A549 (cell line): ENCODE measurements at regions not wholly inside any gene's neighbourhood (a gene's known extent, or its start where the extent isn't known, plus 50 kb on each side); places are given as distances from the start of the nearest gene placed in this dataset.

ENCODE experiments used
- ATAC-seq, 2 experiments: fragments of 200-7000 bp in 1 of 2; fragments of >200 bp in 1 of 2; cut with Nextera tagmentation in 1 of 2; cut with Tn5 transposase in 1 of 2; 3 replicates each; pipeline versions ENCODE4 v1.8.0 to v1.9.1; 2018 to 2020; ENCODE audit warnings: mild to moderate bottlenecking in 1 of 2, moderate library complexity in 1 of 2
- CTCF ChIA-PET: fragments of 300-600 bp; sonication (Branson Sonifier 250); formaldehyde crosslinking; extraction: SDS; loops from one replicate; lab custom pipeline; 2021; ENCODE audit warnings: antibody characterized with exemption, inconsistent platforms; lab: Yijun Ruan, JAX
- POLR2A ChIA-PET: fragments of 350-600 bp; formaldehyde crosslinking; extraction: SDS; loops from one replicate; lab custom pipeline; 2021; ENCODE audit warnings: antibody characterized with exemption, inconsistent platforms; lab: Yijun Ruan, JAX
- DNase-seq, 2 experiments: peaks; one replicate each; pipeline versions ENCODE4 v3.0.0 to v3.0.0-alpha.2; 2011 to 2016; ENCODE audit warnings: low read depth in 1 of 2, low spot score in 1 of 2
- FAIRE-seq: peaks from 2 replicates; lab custom pipeline; 2011; peaks lifted over from hg19 to GRCh38; lab: Jason Lieb, UNC
- H3K27ac ChIP-seq, 2 experiments: fragments of >200 bp; sonication (Bioruptor Twin); formaldehyde crosslinking; 3 replicates each; pipeline ENCODE4 v1.5.1; 2016 to 2017
- H3K4me1 ChIP-seq: fragments of >200 bp; sonication (Bioruptor Twin); formaldehyde crosslinking; 3 replicates; pipeline ENCODE4 v1.6.1; 2016
- H3K4me2 ChIP-seq: fragments of >200 bp; sonication (Bioruptor Twin); formaldehyde crosslinking; 3 replicates; pipeline ENCODE4 v1.6.1; 2016
- H3K4me3 ChIP-seq: fragments of >200 bp; sonication (Bioruptor Twin); formaldehyde crosslinking; 3 replicates; pipeline ENCODE4 v1.5.1; 2016
- H3K9me3 ChIP-seq: fragments of >200 bp; sonication (Bioruptor Twin); formaldehyde crosslinking; 3 replicates; pipeline ENCODE4 v1.6.1; 2016
- CEBPB ChIP-seq, 2 experiments: fragments of >200 bp in 1 of 2; sonication (Bioruptor Twin) in 1 of 2; formaldehyde crosslinking in 1 of 2; IDR thresholded peaks; 2 replicates each; pipeline ENCODE4 v1.6.1; 2012 to 2016
- CHD2 ChIP-seq: fragments of 150-350 bp; IDR thresholded peaks from 2 replicates; pipeline ENCODE4 v1.6.1; 2014; ENCODE audit warnings: low read length; ENCODE audit not compliant: partially characterized antibody
- ESRRA ChIP-seq: fragments of 150-350 bp; IDR thresholded peaks from 2 replicates; pipeline ENCODE4 v1.6.1; 2014; ENCODE audit warnings: mild to moderate bottlenecking, low read length, borderline replicate concordance
- FOSB ChIP-seq: fragments of 250-450 bp; sonication (Bioruptor Pico); IDR thresholded peaks from 2 replicates; pipeline ENCODE4 v1.5.0; 2020; ENCODE audit warnings: mild to moderate bottlenecking, moderate library complexity
- FOSL2 ChIP-seq, 2 experiments: fragments of 450-650 bp in 1 of 2; fragments of >200 bp in 1 of 2; sonication (Bioruptor Twin) in 1 of 2; formaldehyde crosslinking; IDR thresholded peaks; 2 replicates each; pipeline versions ENCODE4 v1.5.0 to v1.6.1; 2016 to 2020; ENCODE audit warnings: mild to moderate bottlenecking in 1 of 2, moderate library complexity in 1 of 2
- HDAC2 ChIP-seq: fragments of 200-600 bp; sonication (generic); IDR thresholded peaks from 2 replicates; pipeline ENCODE4 v1.6.1; 2016
- HEYL ChIP-seq: fragments of 250-450 bp; sonication (Bioruptor Pico); IDR thresholded peaks from 2 replicates; pipeline ENCODE4 v1.8.0; 2021; ENCODE audit warnings: mild to moderate bottlenecking, moderate library complexity
- HOXB13 ChIP-seq: fragments of 250-450 bp; sonication (Bioruptor Pico); IDR thresholded peaks from 2 replicates; pipeline ENCODE4 v1.5.0; 2020; ENCODE audit warnings: low read depth, mild to moderate bottlenecking, moderate library complexity
- HOXB5 ChIP-seq: fragments of 250-450 bp; sonication (Bioruptor Pico); IDR thresholded peaks from 2 replicates; pipeline ENCODE4 v1.5.0; 2020; ENCODE audit warnings: mild to moderate bottlenecking, moderate library complexity
- MYC ChIP-seq: IDR thresholded peaks from 2 replicates; pipeline ENCODE4 v1.6.1; 2012; ENCODE audit warnings: mild to moderate bottlenecking, inconsistent platforms, low read length, improper control_type of control experiment, borderline replicate concordance
- POLR2AphosphoS2 ChIP-seq: conservative IDR thresholded peaks from 2 replicates; pipeline ENCODE4 v1.6.1; 2012; ENCODE audit warnings: low read length, improper control_type of control experiment, inconsistent platforms
- RAD21 ChIP-seq, 2 experiments: fragments of >200 bp in 1 of 2; sonication (Bioruptor Twin) in 1 of 2; formaldehyde crosslinking in 1 of 2; IDR thresholded peaks in 1 of 2; conservative IDR thresholded peaks in 1 of 2; 2 replicates in 1 of 2; 3 replicates in 1 of 2; pipeline ENCODE4 v1.6.1; 2012 to 2018; ENCODE audit warnings: inconsistent platforms in 1 of 2
- SMC3 ChIP-seq: fragments of >200 bp; sonication (Bioruptor Twin); formaldehyde crosslinking; IDR thresholded peaks from 3 replicates; pipeline ENCODE4 v1.6.1; 2018; ENCODE audit warnings: inconsistent platforms
- SREBF2 ChIP-seq: fragments of 450-650 bp; IDR thresholded peaks from 2 replicates; pipeline ENCODE4 v1.6.1; 2014; ENCODE audit warnings: mild to moderate bottlenecking, moderate library complexity
- WGBS: methylation state at CpG from one replicate; pipeline ENCODE4 v1.1.6; 2017; ENCODE audit errors: missing lambda C conversion rate; 5-methylcytosine and 5-hydroxymethylcytosine counted together
- TF ChIP-seq, protein P1 (sequence below): fragments of >200 bp; sonication (Bioruptor Twin); formaldehyde crosslinking; IDR thresholded peaks from 3 replicates; pipeline ENCODE4 v1.6.1; 2016
- TF ChIP-seq, protein P2 (sequence below): fragments of 150-350 bp; IDR thresholded peaks from 2 replicates; pipeline ENCODE4 v1.6.1; 2014; ENCODE audit warnings: low read depth, mild to moderate bottlenecking, low read length
- TF ChIP-seq, protein P3 (sequence below): fragments of 250-450 bp; sonication (Bioruptor Pico); IDR thresholded peaks from 2 replicates; pipeline ENCODE4 v1.5.0; 2020; ENCODE audit warnings: low read depth, mild to moderate bottlenecking, moderate library complexity
- TF ChIP-seq, protein P4 (sequence below): IDR thresholded peaks from 2 replicates; pipeline ENCODE4 v1.6.1; 2012
- TF ChIP-seq, protein P5 (sequence below): fragments of 200-600 bp; sonication (generic); IDR thresholded peaks from 2 replicates; pipeline ENCODE4 v1.6.1; 2016; ENCODE audit warnings: antibody characterized with exemption, mild to moderate bottlenecking, moderate library complexity

DNA sequence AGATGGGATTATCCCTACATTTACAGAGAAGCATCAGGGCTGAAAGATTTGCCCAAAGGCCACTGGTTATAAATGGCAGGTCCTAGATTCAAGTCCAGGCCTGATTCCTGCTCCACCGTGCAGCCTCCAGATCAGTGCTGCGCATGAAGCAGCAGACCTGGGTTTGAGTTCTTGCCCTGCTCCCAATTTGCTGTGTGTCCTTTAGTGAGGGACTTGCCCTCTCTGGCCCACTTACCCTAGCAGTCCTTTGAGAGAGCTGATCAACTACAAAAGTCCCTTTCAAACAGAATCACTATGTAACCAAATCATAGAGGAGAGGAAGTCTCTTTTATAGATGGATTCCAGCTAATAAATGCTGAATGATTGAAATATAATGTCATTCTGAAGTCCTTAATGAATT is 200.4 kb downstream of the RAB11FIP4 start:
- no peak for ATAC-seq

DNA sequence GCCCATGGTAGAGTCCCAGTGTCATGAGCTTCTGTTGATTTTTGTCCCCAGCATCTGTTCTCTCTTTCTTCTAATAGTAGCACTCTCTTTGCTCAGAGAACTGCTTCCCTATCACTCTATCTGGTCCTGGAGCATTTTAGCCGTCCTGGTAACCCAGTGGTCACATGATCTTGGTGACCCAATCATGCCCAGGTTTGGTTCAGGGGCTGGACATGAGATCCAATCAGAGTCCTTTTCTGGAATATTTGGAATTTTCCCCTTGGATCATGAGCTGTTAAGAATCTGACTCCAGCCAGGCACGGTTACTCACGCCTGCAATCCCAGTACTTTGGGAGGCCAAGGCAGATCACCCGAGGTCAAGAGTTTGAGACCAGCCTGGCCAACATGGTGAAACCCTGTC is 197.0 kb downstream of the RAB11FIP4 start:
- no peak overlapping the region for H3K27ac ChIP-seq
- WGBS = 86% methylated on average over 4 of the region's 4 CpGs
- TF ChIP-seq FOSL2 (IDR thresholded peaks at IDR 0.05) = no peak
- TF ChIP-seq FOSL2 (CRISPR knock-in tag; IDR thresholded peaks at IDR 0.05) = no peak
- no peak for TF ChIP-seq HOXB13
- TF ChIP-seq HOXB5 (CRISPR knock-in tag) = no peak
- no peak for TF ChIP-seq FOSB (CRISPR knock-in tag)
- TF ChIP-seq SREBF2 = no peak
- no peak for TF ChIP-seq ESRRA
- TF ChIP-seq, protein P1, sequence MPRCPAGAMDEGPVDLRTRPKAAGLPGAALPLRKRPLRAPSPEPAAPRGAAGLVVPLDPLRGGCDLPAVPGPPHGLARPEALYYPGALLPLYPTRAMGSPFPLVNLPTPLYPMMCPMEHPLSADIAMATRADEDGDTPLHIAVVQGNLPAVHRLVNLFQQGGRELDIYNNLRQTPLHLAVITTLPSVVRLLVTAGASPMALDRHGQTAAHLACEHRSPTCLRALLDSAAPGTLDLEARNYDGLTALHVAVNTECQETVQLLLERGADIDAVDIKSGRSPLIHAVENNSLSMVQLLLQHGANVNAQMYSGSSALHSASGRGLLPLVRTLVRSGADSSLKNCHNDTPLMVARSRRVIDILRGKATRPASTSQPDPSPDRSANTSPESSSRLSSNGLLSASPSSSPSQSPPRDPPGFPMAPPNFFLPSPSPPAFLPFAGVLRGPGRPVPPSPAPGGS = no peak
- TF ChIP-seq MYC = no peak
- TF ChIP-seq, protein P2, sequence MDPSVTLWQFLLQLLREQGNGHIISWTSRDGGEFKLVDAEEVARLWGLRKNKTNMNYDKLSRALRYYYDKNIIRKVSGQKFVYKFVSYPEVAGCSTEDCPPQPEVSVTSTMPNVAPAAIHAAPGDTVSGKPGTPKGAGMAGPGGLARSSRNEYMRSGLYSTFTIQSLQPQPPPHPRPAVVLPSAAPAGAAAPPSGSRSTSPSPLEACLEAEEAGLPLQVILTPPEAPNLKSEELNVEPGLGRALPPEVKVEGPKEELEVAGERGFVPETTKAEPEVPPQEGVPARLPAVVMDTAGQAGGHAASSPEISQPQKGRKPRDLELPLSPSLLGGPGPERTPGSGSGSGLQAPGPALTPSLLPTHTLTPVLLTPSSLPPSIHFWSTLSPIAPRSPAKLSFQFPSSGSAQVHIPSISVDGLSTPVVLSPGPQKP = no peak
- no peak for TF ChIP-seq HEYL
- no peak for TF ChIP-seq SMC3
- ChIA-PET POLR2A (no interaction called here), CTCF (interaction anchor here (1.0 to 2.9 kb wide), 4 partner anchors 14 to 277 kb away, joined by 3 to 16 read pairs (median 8); no protein-coding TSS in a partner anchor)
- H3K4me2 ChIP-seq = no peak overlapping the region
- ATAC-seq (no peak), DNase-seq (no peak), FAIRE-seq (no peak)
- no peaks in the 10 kb centered on the region for H3K9me3 ChIP-seq
- no peaks in the 10 kb centered on the region for H3K4me1 ChIP-seq
- no peak overlapping the region for H3K4me3 ChIP-seq

More for the DNA sequence above, 200.4 kb downstream of the RAB11FIP4 start:
- CTCF ChIA-PET = interaction anchor here (1.1 to 2.3 kb wide), 3 partner anchors 12 to 250 kb away, joined by 3 to 13 read pairs (median 3); no protein-coding TSS in a partner anchor
- no peak for FAIRE-seq
- no peak overlapping the region for H3K27ac ChIP-seq
- no peaks in the 10 kb centered on the region for H3K9me3 ChIP-seq
- POLR2A ChIA-PET = no interaction called here
- WGBS = 98% methylated on average over 2 of the region's 2 CpGs
- no peak overlapping the region for H3K4me2 ChIP-seq
- peaks cover 13% of the 10 kb centered on the region for H3K4me1 ChIP-seq
- no peak for TF ChIP-seq HDAC2
- no peak for DNase-seq
- H3K4me3 ChIP-seq = no peak overlapping the region

DNA sequence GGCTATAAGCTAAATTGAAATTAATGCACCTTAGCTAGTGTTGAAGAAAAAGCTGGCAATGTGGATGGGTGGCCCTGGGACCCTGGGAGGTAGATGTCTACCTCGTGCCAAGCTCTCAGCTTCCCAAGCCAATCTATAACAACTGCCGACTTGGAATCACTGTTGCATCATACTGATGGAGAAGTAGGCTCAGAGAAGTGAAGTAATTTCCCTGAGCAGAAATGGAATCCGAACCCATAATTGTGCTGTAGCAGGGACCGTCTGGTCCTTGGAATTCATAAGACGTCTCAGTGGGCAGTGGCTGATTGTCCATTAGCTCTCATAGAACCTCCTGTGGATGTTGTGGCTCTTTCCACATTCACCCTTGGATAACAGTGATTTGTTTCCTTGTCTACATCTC is 196.6 kb downstream of the RAB11FIP4 start:
- DNase-seq = no peak
- TF ChIP-seq HEYL (no peak), SMC3 (no peak), RAD21 (conservative IDR thresholded peaks at IDR 0.05 in 1 of 2, IDR thresholded peaks at IDR 0.05 in 1 of 2) (no peak), SREBF2 (no peak), CHD2 (no peak), FOSB (CRISPR knock-in tag) (no peak), POLR2AphosphoS2 (no peak), CEBPB (IDR thresholded peaks at IDR 0.05) (no peak), FOSL2 (IDR thresholded peaks at IDR 0.05) (no peak), FOSL2 (CRISPR knock-in tag; IDR thresholded peaks at IDR 0.05) (no peak)
- TF ChIP-seq, protein P2 = no peak
- TF ChIP-seq, protein P3, sequence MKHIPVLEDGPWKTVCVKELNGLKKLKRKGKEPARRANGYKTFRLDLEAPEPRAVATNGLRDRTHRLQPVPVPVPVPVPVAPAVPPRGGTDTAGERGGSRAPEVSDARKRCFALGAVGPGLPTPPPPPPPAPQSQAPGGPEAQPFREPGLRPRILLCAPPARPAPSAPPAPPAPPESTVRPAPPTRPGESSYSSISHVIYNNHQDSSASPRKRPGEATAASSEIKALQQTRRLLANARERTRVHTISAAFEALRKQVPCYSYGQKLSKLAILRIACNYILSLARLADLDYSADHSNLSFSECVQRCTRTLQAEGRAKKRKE (CRISPR knock-in tag) = no peak
- TF ChIP-seq, protein P4, sequence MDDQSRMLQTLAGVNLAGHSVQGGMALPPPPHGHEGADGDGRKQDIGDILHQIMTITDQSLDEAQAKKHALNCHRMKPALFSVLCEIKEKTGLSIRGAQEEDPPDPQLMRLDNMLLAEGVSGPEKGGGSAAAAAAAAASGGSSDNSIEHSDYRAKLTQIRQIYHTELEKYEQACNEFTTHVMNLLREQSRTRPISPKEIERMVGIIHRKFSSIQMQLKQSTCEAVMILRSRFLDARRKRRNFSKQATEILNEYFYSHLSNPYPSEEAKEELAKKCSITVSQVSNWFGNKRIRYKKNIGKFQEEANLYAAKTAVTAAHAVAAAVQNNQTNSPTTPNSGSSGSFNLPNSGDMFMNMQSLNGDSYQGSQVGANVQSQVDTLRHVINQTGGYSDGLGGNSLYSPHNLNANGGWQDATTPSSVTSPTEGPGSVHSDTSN = no peak
- TF ChIP-seq, protein P5, sequence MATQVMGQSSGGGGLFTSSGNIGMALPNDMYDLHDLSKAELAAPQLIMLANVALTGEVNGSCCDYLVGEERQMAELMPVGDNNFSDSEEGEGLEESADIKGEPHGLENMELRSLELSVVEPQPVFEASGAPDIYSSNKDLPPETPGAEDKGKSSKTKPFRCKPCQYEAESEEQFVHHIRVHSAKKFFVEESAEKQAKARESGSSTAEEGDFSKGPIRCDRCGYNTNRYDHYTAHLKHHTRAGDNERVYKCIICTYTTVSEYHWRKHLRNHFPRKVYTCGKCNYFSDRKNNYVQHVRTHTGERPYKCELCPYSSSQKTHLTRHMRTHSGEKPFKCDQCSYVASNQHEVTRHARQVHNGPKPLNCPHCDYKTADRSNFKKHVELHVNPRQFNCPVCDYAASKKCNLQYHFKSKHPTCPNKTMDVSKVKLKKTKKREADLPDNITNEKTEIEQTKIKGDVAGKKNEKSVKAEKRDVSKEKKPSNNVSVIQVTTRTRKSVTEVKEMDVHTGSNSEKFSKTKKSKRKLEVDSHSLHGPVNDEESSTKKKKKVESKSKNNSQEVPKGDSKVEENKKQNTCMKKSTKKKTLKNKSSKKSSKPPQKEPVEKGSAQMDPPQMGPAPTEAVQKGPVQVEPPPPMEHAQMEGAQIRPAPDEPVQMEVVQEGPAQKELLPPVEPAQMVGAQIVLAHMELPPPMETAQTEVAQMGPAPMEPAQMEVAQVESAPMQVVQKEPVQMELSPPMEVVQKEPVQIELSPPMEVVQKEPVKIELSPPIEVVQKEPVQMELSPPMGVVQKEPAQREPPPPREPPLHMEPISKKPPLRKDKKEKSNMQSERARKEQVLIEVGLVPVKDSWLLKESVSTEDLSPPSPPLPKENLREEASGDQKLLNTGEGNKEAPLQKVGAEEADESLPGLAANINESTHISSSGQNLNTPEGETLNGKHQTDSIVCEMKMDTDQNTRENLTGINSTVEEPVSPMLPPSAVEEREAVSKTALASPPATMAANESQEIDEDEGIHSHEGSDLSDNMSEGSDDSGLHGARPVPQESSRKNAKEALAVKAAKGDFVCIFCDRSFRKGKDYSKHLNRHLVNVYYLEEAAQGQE = no peak
- H3K9me3 ChIP-seq = no peaks in the 10 kb centered on the region
- H3K27ac ChIP-seq = no peak overlapping the region
- WGBS = 88% methylated on average over 5 of the region's 5 CpGs
- ChIA-PET POLR2A (no interaction called here), CTCF (interaction anchor here (1.0 to 2.9 kb wide), 4 partner anchors 14 to 277 kb away, joined by 3 to 16 read pairs (median 8); no protein-coding TSS in a partner anchor)
- no peak for ATAC-seq
- no peaks in the 10 kb centered on the region for H3K4me1 ChIP-seq
- no peak for FAIRE-seq
- no peak overlapping the region for H3K4me2 ChIP-seq
- no peak overlapping the region for H3K4me3 ChIP-seq
